Endodermal cell (in vitro differentiated cells): ENCODE measurements at regions not wholly inside any gene's neighbourhood (a gene's known extent, or its start where the extent isn't known, plus 50 kb on each side); places are given as distances from the start of the nearest gene placed in this dataset.

Experiments
- DNase-seq: peaks from one replicate; pipeline ENCODE4 v3.0.0-alpha.2; 2017
- H3K27ac ChIP-seq: 2 replicates; pipeline ENCODE4 v1.5.1; 2013; ENCODE audit warnings: mild to moderate bottlenecking, low read depth, low read length, moderate library complexity
- H3K27me3 ChIP-seq: 2 replicates; pipeline ENCODE4 v1.6.1; 2013; ENCODE audit warnings: mild to moderate bottlenecking, low read length, moderate library complexity; ENCODE audit not compliant: insufficient read depth, control insufficient read depth, poor library complexity, severe bottlenecking
- H3K36me3 ChIP-seq: 2 replicates; pipeline ENCODE4 v1.7.0; 2013; ENCODE audit warnings: mild to moderate bottlenecking, low read length, moderate library complexity; ENCODE audit not compliant: control insufficient read depth, insufficient read depth
- H3K4me1 ChIP-seq: one replicate; pipeline ENCODE4 v1.7.0; 2013; ENCODE audit warnings: low read length; ENCODE audit not compliant: control insufficient read depth, insufficient read depth
- H3K4me3 ChIP-seq: 2 replicates; pipeline ENCODE4 v1.5.1; 2013; ENCODE audit warnings: mild to moderate bottlenecking, low read length, moderate library complexity
- H3K9ac ChIP-seq: 2 replicates; pipeline ENCODE4 v1.6.1; 2013; ENCODE audit warnings: mild to moderate bottlenecking, low read length, moderate library complexity; ENCODE audit not compliant: poor library complexity, severe bottlenecking; ENCODE audit errors: extremely low read depth
- H3K9me3 ChIP-seq: 2 replicates; pipeline ENCODE4 v1.6.1; 2013; ENCODE audit warnings: mild to moderate bottlenecking, low read length, moderate library complexity; ENCODE audit not compliant: control insufficient read depth
- H3K27ac Mint-ChIP-seq: 2 replicates; pipeline ENCODE4 v1.8.0; 2020; ENCODE audit warnings: mixed read lengths
- H3K27me3 Mint-ChIP-seq: 2 replicates; pipeline ENCODE4 v1.8.0; 2021; ENCODE audit warnings: mild to moderate bottlenecking, mixed read lengths; ENCODE audit not compliant: insufficient read depth
- H3K36me3 Mint-ChIP-seq: 2 replicates; pipeline ENCODE4 v1.8.0; 2020; ENCODE audit warnings: low read depth, mixed read lengths
- H3K4me1 Mint-ChIP-seq: 2 replicates; pipeline ENCODE4 v1.8.0; 2020; ENCODE audit warnings: mixed read lengths
- H3K4me3 Mint-ChIP-seq: 2 replicates; pipeline ENCODE4 v1.8.0; 2020; ENCODE audit warnings: mild to moderate bottlenecking, moderate library complexity, mixed read lengths
- H3K9me3 Mint-ChIP-seq: 2 replicates; pipeline ENCODE4 v1.8.0; 2020; ENCODE audit warnings: mild to moderate bottlenecking, mixed read lengths
- WGBS, 2 experiments: methylation state at CpG; one replicate each; pipeline versions ENCODE4 v1.1.5 to v1.1.7; 2013; ENCODE audit warnings: missing lambda C conversion rate in 2 of 2, mixed read lengths in 1 of 2; ENCODE audit not compliant: insufficient coverage in 1 of 2, insufficient read length in 1 of 2; 5-methylcytosine and 5-hydroxymethylcytosine counted together
- TF ChIP-seq, protein P1 (sequence below): fragments of 200-600 bp; sonication (generic); conservative IDR thresholded peaks from 2 replicates; pipeline ENCODE4 v1.5.0; 2021; ENCODE audit warnings: antibody characterized with exemption, mild to moderate bottlenecking

DNA sequence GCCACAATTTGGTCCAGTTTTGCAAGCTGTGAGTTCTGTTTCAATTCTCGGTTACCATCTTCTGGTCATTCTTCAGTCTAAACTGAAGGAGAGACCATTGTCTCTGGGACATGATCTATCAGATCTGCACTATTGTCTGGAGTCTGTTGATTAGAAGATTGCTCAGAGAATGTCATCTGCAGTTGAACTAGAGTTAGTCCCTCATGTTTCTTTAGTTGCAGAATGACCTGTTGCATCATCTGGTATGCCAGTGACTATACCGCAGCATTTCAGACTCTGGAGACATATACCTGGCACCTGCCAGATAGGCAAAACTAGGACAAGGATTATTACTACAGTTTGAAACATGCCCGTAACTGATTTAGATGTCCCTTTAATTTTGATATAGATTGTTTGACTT, 194.8 kb downstream of the LRRC70 start:
- Histone ChIP-seq H3K9me3 (no peaks in the 10 kb centered on the region), H3K36me3 (no peaks in the 10 kb centered on the region), H3K27me3 (no peaks in the 10 kb centered on the region), H3K9ac (no peak overlapping the region), H3K27ac (no peak overlapping the region), H3K4me3 (no peak overlapping the region), H3K4me1 (no peaks in the 10 kb centered on the region)
- WGBS, 2 experiments = 93 to 95% methylated on average over 2 to 3 of the region's 3 CpGs
- Mint-ChIP-seq H3K9me3 (peaks cover 2% of the 10 kb centered on the region), H3K4me1 (peaks cover 7% of the 10 kb centered on the region), H3K4me3 (no peak overlapping the region), H3K27me3 (no peaks in the 10 kb centered on the region), H3K36me3 (no peaks in the 10 kb centered on the region), H3K27ac (no peak overlapping the region)
- DNase-seq = no peak
- TF ChIP-seq, protein P1, sequence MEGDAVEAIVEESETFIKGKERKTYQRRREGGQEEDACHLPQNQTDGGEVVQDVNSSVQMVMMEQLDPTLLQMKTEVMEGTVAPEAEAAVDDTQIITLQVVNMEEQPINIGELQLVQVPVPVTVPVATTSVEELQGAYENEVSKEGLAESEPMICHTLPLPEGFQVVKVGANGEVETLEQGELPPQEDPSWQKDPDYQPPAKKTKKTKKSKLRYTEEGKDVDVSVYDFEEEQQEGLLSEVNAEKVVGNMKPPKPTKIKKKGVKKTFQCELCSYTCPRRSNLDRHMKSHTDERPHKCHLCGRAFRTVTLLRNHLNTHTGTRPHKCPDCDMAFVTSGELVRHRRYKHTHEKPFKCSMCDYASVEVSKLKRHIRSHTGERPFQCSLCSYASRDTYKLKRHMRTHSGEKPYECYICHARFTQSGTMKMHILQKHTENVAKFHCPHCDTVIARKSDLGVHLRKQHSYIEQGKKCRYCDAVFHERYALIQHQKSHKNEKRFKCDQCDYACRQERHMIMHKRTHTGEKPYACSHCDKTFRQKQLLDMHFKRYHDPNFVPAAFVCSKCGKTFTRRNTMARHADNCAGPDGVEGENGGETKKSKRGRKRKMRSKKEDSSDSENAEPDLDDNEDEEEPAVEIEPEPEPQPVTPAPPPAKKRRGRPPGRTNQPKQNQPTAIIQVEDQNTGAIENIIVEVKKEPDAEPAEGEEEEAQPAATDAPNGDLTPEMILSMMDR = no peak

DNA sequence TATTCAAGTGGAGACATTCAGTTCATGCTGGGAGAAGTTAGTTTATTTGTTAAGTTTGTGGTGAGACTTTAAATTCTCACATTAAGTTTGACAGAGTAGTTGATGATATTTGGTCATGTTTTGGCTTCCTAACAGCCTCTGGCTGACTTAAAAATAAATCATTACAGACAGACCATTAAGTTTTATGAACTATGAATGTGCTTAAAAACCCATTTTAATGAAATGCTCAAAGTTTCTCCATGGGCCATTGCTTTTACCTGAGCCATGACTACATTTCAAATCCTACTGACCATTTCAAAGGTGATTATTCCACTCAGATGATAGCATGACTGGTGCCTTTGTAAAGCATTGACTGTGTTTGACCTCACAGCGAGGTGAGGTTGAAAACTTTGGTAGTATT, 192.7 kb downstream of the LRRC70 start:
- Histone ChIP-seq H3K9me3 (no peaks in the 10 kb centered on the region), H3K27me3 (no peaks in the 10 kb centered on the region), H3K9ac (no peak overlapping the region), H3K4me1 (no peaks in the 10 kb centered on the region), H3K4me3 (no peak overlapping the region), H3K27ac (no peak overlapping the region), H3K36me3 (no peaks in the 10 kb centered on the region)
- 87 to 100% methylated on average over 1 of the region's 1 CpG for WGBS, 2 experiments
- peaks cover 2% of the 10 kb centered on the region for H3K9me3 Mint-ChIP-seq
- H3K4me1 Mint-ChIP-seq = peaks cover 2% of the 10 kb centered on the region
- TF ChIP-seq, protein P1 = no peak
- DNase-seq = no peak
- H3K27ac Mint-ChIP-seq = no peak overlapping the region
- H3K27me3 Mint-ChIP-seq = no peaks in the 10 kb centered on the region
- H3K4me3 Mint-ChIP-seq = no peak overlapping the region
- H3K36me3 Mint-ChIP-seq = no peaks in the 10 kb centered on the region

DNA sequence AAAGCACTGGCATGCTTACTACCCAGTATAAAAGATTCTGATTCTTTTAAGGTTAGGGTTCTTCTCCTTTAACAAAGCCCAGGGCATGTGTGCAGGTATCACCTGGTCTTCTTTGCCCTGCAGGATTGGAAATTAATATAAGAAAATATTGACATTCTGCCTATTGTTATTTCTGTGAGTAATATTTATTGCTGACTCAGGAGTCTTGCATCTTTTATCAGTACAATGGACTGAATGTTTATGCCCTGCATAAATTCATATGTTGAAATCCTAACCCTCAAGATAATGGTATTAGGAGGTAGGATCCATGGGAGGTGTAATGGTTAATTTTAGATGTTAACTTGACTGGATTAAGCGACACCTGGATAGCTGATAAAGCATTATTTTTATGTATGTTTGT, 189.0 kb downstream of the LRRC70 start:
- Histone ChIP-seq H3K36me3 (no peaks in the 10 kb centered on the region), H3K9ac (no peak overlapping the region), H3K27me3 (no peaks in the 10 kb centered on the region), H3K27ac (no peak overlapping the region), H3K9me3 (no peaks in the 10 kb centered on the region), H3K4me1 (no peaks in the 10 kb centered on the region), H3K4me3 (no peak overlapping the region)
- 100% methylated on average over 1 of the region's 1 CpG; no CpG with 5 or more reads in 1 of the 2 experiments for WGBS, 2 experiments
- DNase-seq = no peak
- peaks cover 3% of the 10 kb centered on the region for H3K4me1 Mint-ChIP-seq
- TF ChIP-seq, protein P1 = no peak
- H3K36me3 Mint-ChIP-seq = no peaks in the 10 kb centered on the region
- H3K27me3 Mint-ChIP-seq = no peaks in the 10 kb centered on the region
- peaks cover 2% of the 10 kb centered on the region for H3K9me3 Mint-ChIP-seq
- no peak overlapping the region for H3K27ac Mint-ChIP-seq
- no peak overlapping the region for H3K4me3 Mint-ChIP-seq
